Gastroesophageal sphincter (tissue), 4 donors: ENCODE measurements at regions not wholly inside any gene's neighbourhood (a gene's known extent, or its start where the extent isn't known, plus 50 kb on each side); places are given as distances from the start of the nearest gene placed in this dataset.

Experiments used
- ATAC-seq: fragments of 150-250 bp; one replicate; pipeline ENCODE4 v1.9.1; 2016; ENCODE audit warnings: mild to moderate bottlenecking, moderate library complexity
- H3K27ac ChIP-seq, 4 donors: fragments of 200-600 bp; sonication (generic) in 3 of 4; 1 replicate in 3 of 4; 2 replicates in 1 of 4; pipeline ENCODE4 v1.5.1; 2016 to 2019
- H3K27me3 ChIP-seq: fragments of 200-600 bp; sonication (generic); one replicate; pipeline ENCODE4 v1.5.1; 2019
- H3K36me3 ChIP-seq, 2 donors: fragments of 200-600 bp; sonication (generic); one replicate each; pipeline ENCODE4 v1.5.1; 2019; ENCODE audit warnings: control low read depth in 1 of 2
- H3K4me1 ChIP-seq, 3 donors: fragments of 200-600 bp; sonication (generic); 1 replicate in 2 of 3; 2 replicates in 1 of 3; pipeline ENCODE4 v1.5.1; 2016 to 2019; ENCODE audit warnings: control low read depth in 2 of 3
- H3K4me3 ChIP-seq, 2 donors: fragments of 200-600 bp; sonication (generic); one replicate each; pipeline ENCODE4 v1.5.1; 2019; ENCODE audit warnings: mild to moderate bottlenecking in 1 of 2, moderate library complexity in 1 of 2
- H3K9me3 ChIP-seq, 3 donors: fragments of 200-600 bp; sonication (generic); one replicate each; pipeline ENCODE4 v1.5.1; 2017 to 2019; ENCODE audit warnings: control low read depth in 2 of 3
- CTCF ChIP-seq, 4 experiments: fragments of 200-600 bp in 2 of 4; fragments of 450-650 bp in 2 of 4; sonication (generic) in 1 of 4; IDR thresholded peaks; one replicate each; pipeline ENCODE4 v1.5.1; 2017 to 2019; ENCODE audit warnings: antibody characterized with exemption in 4 of 4, mild to moderate bottlenecking in 2 of 4, moderate library complexity in 2 of 4
- EP300 ChIP-seq: sonication (generic); formaldehyde crosslinking; IDR thresholded peaks from one replicate; pipeline ENCODE4 v1.6.1; 2017; ENCODE audit warnings: antibody characterized with exemption, mild to moderate bottlenecking
- POLR2A ChIP-seq, 2 donors: fragments of 450-650 bp; IDR thresholded peaks; one replicate each; pipeline ENCODE4 v1.6.1; 2017; ENCODE audit warnings: antibody characterized with exemption in 2 of 2, mild to moderate bottlenecking in 2 of 2, moderate library complexity in 1 of 2
- POLR2AphosphoS5 ChIP-seq: sonication (generic); formaldehyde crosslinking; IDR thresholded peaks from one replicate; pipeline ENCODE4 v1.6.1; 2017; ENCODE audit warnings: antibody characterized with exemption
- WGBS, 2 donors: methylation state at CpG; one replicate each; pipeline ENCODE4 v1.1.5; 2018; ENCODE audit warnings: low coverage in 1 of 2; 5-methylcytosine and 5-hydroxymethylcytosine counted together

DNA sequence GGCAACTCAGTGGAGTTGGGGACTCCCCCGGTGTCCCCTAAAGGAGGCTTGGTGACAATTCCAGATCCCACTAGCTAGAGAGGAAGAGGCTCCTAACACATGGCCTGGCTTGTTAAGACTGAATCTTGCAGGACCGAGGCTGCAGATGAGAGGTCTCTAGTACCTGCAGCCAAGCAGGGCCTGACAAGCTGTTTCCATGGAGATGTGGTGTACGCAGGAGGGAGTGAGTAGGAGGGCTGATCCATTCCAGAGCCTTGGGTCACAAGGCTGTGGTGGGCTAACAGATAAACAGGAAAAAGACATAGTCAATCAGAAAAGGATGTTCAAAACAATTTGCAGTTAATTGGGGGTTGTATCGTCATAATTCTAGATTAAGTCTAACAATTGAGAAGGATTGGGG lies 77.3 kb upstream of the MKLN1 start:
- no peak for TF ChIP-seq EP300
- no peak for TF ChIP-seq POLR2AphosphoS5
- no peak for TF ChIP-seq CTCF (IDR thresholded peaks at IDR 0.05)
- no peak for TF ChIP-seq POLR2A (IDR thresholded peaks at IDR 0.05)
- ATAC-seq: no peak
- H3K4me1 ChIP-seq: peaks cover 0 to 8% (median 7%) of the 10 kb centered on the region in 3 donors

DNA sequence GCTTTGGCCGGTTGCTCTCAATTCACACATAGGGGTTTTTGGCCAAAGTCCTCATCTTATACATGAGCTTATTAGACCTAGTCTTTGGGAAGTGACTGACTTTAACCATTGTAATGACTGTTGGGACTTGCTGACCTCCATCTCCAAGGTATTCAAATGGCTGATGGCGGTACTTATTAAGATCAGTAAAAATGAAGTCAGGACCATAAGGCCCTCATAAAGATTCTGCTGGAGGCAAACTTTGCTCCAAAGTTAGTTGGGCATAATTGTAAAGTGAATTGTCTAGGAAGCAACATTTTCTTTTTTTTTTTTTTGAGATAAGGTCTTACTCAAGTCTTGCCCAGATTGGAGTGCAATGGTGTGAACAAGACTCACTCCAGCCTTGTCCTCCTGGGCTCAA lies 76.3 kb upstream of the MKLN1 start:
- H3K4me3 ChIP-seq: no peak overlapping the region
- no peak for ATAC-seq
- H3K27ac ChIP-seq: no peak overlapping the region
- TF ChIP-seq CTCF (IDR thresholded peaks at IDR 0.05) (no peak), EP300 (no peak), POLR2A (IDR thresholded peaks at IDR 0.05) (no peak), POLR2AphosphoS5 (no peak)
- H3K36me3 ChIP-seq: no peaks in the 10 kb centered on the region
- WGBS, 2 donors: 93 to 95% methylated on average over 2 of the region's 2 CpGs
- H3K9me3 ChIP-seq: peaks cover 0 to 32% (median 0%) of the 10 kb centered on the region in 3 donors
- H3K4me1 ChIP-seq: peaks cover 0 to 8% (median 7%) of the 10 kb centered on the region in 3 donors
- H3K27me3 ChIP-seq: peaks cover 3% of the 10 kb centered on the region

More for the DNA sequence above, 77.3 kb upstream of the MKLN1 start:
- Histone ChIP-seq H3K27me3 (peaks cover 3% of the 10 kb centered on the region), H3K9me3 (peaks cover 0 to 24% (median 0%) of the 10 kb centered on the region in 3 donors), H3K4me3 (no peak overlapping the region), H3K36me3 (no peaks in the 10 kb centered on the region), H3K27ac (no peak overlapping the region)
- WGBS, 2 donors: 52 to 67% methylated on average over 2 to 3 of the region's 4 CpGs

DNA sequence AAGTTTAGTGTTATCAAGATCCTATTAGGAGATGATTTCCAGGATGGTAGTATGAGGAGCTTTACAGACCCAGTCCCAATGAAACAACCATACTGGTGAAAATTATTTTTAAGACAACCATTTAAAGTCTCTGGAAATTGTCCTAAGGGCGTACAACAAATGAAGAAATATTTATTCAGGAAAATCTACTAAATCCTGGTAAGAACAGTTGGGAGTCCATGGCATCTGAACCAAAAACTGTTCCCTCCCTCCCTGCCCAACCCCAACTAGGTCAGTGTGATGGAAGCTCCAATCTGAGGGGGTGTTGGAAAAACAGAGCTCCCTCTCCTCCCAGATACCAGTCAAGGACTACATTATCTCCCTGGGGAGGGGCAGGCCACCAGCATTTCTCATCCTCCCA lies 74.7 kb upstream of the MKLN1 start:
- TF ChIP-seq CTCF (IDR thresholded peaks at IDR 0.05): no peak
- no peak for TF ChIP-seq POLR2A (IDR thresholded peaks at IDR 0.05)
- no peak for TF ChIP-seq EP300
- no peak for TF ChIP-seq POLR2AphosphoS5
- peaks cover 3% of the 10 kb centered on the region for H3K27me3 ChIP-seq
- no peak overlapping the region for H3K27ac ChIP-seq
- no peaks in the 10 kb centered on the region for H3K36me3 ChIP-seq
- no peak for ATAC-seq
- H3K4me3 ChIP-seq: no peak overlapping the region
- peaks cover 0 to 32% (median 0%) of the 10 kb centered on the region in 3 donors for H3K9me3 ChIP-seq
- peaks cover 0 to 8% (median 7%) of the 10 kb centered on the region in 3 donors for H3K4me1 ChIP-seq
- WGBS, 2 donors: 89 to 100% methylated on average over 1 of the region's 1 CpG

DNA sequence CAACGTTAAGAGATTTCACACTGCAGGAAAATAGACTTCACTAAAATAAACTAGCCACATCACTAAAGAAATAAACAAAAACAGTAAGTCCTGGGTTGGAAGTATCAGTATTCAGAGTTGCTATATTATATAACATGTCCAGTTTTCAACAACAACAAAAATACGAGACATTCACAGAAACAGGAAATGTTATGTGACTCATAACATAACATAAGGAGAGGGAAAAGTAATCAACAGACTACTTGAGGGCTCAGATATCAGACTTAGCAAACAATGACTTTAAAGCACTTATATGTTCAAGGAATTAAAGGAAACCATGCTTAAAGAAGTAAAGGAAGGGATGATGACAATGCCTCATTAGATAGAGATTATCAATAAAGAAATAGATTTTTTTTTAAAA lies 73.5 kb upstream of the MKLN1 start:
- Histone ChIP-seq H3K27ac (no peak overlapping the region), H3K4me1 (peaks cover 0 to 3% (median 0%) of the 10 kb centered on the region in 3 donors), H3K9me3 (peaks cover 0 to 32% (median 0%) of the 10 kb centered on the region in 3 donors), H3K27me3 (peaks cover 3% of the 10 kb centered on the region), H3K36me3 (no peaks in the 10 kb centered on the region), H3K4me3 (no peak overlapping the region)
- TF ChIP-seq POLR2A (IDR thresholded peaks at IDR 0.05) (no peak), CTCF (IDR thresholded peaks at IDR 0.05) (no peak), POLR2AphosphoS5 (no peak), EP300 (no peak)
- 63 to 70% methylated on average over 2 of the region's 2 CpGs for WGBS, 2 donors
- ATAC-seq: no peak

- 80 to 100% methylated on average over 1 of the region's 1 CpG for WGBS, 2 donors
- Histone ChIP-seq H3K4me3 (no peak overlapping the region), H3K9me3 (peaks cover 0 to 32% (median 0%) of the 10 kb centered on the region in 3 donors), H3K27me3 (peaks cover 2% of the 10 kb centered on the region), H3K4me1 (no peaks in the 10 kb centered on the region), H3K27ac (no peak overlapping the region), H3K36me3 (no peaks in the 10 kb centered on the region)
- ATAC-seq: no peak
- TF ChIP-seq POLR2AphosphoS5 (no peak), CTCF (IDR thresholded peaks at IDR 0.05) (no peak), POLR2A (IDR thresholded peaks at IDR 0.05) (no peak), EP300 (no peak)
These were observed 72.4 kb upstream of the MKLN1 start for GRCh38 chr7:131255242-131255641.
